Fibroblast of skin of left quadriceps (primary cell): ENCODE measurements at regions not wholly inside any gene's neighbourhood (a gene's known extent, or its start where the extent isn't known, plus 50 kb on each side); places are given as distances from the start of the nearest gene placed in this dataset.
"Not testable (repeated sequence)": the region's sequence is repeated elsewhere in the genome, so short reads cannot be mapped to it uniquely, and the experiment has no call there.

Source experiments
- DNase-seq, 2 experiments: peaks; one replicate each; pipeline ENCODE4 v3.0.0-alpha.2; 2013; ENCODE audit warnings: low read depth in 2 of 2

DNA sequence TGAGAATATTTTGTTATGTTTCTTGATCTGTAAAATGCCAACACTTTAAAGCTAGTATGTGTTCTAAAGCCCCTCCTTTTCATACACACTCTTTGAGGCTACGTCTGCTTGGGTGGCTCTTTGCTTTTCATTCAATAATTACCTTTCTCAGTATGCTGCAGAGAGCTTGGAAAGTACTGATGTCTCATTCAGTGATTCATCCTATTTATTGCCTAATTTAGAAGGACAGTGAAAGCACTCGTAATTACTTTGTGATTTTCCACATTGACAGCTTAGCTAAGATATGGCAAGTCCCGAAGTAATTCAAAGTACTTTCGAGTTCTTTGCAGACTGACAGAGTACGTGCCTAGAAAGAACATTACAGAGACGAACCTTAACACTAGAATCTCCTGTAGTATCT lies 57.2 kb downstream of the BMP15 start:
- DNase-seq, result no peak

DNA sequence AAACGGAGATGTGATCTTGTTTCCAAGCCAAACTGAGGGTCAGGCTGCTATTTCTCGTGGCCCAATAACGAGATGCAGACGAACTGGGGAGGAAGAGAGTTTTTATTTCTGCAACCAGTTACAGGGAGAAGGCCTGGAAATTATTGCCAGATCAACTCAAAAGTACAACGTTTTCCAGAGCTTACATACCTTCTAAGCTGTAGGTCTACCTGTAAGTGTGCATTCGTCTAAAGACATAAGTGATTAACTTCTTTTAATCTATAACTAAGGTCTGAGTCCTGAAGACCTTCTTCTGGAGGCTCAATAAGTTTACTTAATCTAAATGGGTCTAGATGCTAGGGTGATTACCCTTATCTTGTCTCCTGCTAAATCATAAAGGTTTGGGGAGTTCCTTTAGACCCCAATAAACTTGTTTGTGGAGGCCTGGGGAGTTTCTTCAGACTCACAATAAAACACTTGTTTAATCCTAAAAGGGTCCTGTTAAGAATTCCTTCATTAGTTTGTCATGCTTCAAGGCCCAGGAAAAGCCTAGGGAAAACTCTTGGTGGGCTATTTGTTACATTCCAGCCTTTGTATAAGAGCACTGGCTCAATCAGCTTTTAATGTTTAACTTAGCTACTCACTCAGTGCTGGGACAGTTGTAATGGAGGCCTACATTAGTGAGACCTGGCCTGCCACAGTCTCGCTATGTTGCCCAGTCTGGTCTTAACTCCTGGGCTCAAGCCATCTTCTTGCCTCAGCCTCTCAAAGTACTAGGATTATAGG lies 58.5 kb downstream of the BMP15 start:
- DNase-seq, result not testable (repeated sequence)

DNA sequence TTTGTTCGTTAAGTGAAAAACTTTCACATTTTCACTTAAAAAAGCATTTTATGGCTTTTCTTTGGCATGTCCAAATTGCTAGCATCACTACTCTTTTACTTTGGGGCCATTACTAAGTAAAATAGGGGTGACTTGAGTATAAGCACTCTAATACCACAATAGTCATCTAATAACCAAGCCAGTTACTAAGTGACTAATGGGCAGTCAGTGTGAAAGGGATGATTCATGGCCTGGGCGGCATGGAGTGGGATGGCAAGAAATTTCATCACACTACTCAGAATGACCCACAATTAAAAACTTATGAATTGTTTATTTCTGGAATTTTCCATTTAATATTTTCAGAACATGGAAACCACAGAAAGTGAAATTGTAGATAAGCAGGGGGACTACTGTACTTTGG lies 60.9 kb downstream of the BMP15 start:
- no peak for DNase-seq

DNA sequence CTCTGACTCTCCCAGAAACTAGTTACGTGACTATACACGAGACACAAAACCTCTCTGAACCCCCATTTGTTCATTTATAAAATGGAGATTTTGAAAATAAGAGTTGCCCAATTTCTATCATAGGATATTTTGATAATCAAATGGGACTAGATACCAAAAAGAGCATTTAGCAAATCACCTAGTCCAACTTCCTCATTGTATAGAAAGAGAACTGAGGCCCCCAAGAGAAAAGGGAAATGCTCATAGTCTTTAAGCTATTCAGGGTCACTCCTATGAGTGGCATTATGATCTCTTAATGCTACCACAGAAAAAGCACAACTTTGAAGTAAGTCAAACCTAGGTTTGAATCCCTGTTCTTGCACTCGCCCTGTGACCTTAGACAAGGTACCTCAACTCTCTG lies 62.7 kb downstream of the BMP15 start:
- DNase-seq, result no peak

DNA sequence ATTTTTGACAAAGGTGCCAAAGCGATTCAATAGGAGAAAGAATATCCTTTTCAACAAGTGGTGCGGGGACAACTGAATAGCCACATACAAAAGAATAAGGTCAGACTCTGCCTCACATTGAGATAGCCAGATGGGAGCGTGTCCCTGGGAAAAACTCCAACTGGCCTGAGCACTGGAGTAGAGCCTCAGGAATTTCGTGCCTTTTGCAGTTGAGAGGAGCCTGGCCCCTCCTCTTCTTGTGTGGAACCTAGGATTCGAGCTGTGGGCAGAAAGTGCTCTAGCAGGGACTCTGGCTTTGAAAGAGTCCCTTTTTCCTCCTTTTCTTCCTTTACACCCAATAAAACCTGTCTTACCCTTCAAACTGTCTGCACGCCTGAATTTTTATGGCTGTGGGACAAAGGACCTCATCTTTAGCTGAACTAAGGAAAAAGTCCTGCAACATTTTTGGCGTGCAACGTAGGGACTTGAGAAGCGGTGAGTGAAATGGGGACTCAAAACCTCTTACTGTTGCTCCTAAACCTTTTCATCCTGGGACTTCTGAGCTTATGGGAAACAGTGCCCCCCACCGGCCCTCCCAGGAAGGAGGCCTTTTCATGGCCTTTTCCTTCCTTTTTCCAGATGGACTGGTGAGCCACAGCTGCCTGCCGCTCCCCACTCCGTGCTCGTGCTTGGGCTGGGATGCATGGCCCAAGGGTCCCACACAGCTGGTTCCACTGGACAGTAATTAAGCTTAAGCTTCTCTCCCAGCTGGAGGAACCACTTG lies 68.6 kb downstream of the BMP15 start:
- no peak for DNase-seq

DNA sequence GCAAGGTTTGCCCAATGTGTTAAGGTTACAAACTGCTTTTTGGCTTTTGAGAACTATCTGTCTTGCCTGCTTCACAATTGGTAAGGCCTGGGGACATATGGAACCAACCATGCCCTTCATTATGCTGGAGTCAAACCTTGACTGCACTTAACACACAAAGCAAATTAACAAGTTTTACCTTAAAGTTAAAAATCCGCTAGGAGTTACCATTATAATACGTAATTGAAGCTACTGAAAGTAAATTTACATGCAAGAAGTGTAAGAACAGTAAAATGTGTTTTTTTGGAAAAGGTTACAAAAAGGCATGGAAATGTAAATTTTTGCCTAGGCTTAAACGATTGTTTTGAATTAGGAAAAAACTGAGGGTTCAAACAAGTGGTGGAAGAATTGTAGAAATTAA lies 69.7 kb downstream of the BMP15 start:
- no peak for DNase-seq

DNA sequence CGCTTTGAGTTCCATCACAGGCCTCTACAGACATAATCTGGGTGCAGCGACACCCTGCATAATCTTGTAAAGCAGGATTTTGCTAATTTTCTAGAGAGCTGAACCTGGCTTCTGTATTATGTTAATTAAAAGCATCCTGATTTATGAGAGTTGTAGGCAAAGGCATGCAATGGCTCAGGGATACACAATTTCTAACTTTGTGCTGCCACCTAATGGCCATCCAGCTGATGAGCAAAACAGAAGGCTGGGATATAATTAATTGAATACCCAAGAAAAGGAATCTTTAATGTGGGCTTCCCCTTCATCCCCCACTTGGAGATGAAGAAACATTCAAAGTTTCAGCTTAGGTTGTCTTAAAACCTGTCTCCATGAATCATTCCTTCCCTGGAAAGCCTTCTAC lies 78.1 kb downstream of the BMP15 start:
- DNase-seq, result no peak

DNA sequence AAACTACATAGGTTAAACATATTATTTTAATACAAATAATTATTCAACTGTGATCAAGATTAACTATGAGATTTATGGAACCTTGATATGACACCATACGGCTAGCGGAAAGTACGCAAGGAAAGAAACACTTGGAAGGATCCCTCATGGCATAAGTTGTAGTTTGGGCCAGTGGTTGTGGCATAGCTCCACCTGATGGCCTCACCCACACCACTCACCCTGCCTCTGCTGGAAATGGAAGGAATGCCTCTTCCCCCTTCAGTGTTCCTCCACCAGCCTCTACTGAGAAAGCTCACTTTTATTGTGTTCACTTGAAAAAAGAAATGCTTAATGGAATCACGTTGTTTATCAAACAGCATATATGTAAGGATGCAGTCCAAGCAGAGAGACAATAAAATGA lies 86.4 kb downstream of the BMP15 start:
- no peak for DNase-seq

DNA sequence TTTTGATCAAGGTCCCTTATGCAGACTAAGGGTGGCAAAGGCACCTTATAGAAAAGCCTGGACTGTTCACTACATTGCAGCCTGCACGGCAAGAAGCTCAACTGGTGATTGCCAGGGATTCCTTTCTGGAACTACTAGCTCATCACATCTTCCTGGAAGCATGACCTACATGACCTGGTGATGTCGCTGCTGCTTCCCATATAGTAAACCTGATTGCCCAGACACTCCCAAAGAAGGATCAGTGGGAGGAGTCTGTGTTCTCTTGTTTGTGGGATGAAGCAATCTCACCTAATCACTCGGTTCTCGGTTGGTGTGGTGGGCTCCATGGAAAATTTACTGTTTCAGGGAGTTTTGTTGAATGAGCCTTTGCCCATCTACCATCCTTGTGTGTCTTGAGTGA lies 89.8 kb downstream of the BMP15 start:
- not testable (repeated sequence) for DNase-seq

DNA sequence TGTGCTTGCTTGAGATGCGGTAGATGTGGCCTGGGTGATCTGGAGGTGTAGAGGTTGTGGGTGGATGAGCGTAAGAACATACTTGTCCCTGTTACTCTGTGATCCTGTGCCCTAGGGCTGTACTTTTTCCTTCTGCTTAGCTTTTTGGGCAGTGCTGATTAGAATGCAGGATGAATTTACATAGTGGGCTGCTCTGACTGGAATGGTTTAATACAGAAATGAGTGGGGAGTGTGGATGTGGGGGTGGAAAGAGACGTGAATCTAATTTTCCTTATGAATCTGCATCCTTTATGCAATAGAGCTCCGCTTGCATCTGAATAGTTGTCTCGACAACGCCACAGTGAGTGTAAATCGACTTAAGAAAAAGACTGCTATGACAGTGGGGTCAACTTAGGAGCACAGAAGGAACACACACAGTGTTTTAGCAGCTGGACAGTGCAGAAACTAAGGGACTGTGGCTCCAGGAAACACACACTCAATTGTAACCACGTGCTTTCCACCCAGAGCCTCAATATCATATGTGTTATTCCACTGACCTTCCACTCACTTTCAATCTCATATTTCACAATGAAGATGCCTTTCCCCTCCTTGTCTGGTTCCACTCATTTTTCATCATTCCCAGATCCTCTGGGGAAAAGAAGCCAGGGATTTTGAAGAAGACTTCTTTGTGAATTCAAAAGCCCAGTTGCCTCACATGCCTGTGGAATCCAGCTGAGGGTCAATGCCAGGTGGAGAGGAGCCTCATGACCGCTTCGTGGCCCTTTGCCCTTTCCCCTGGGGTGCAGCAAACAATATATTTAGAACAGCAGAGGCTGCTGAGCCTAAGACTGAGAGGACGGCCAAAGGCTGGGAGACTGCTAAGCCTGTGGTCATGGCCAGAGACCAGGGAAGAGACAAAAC lies 91.4 kb downstream of the BMP15 start:
- not testable (repeated sequence) for DNase-seq

DNA sequence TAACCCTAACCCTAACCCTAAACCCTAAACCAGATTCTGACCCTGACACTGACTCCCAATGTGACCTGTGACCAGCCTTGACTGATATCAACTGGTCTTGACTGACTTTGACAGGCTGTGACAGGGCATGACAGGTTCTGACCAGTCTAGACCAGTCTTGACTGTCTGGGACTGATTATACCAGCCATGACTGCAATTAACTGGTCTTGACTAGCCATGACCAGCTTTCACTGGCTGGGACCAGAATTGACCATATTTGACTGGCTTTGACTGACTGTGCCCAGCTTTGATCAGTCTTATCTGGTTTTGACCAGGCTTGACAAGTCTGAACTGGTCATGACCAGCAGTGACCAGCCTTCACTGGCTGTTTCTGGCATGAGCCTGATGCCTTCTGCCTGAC lies 95.5 kb downstream of the BMP15 start:
- no peak for DNase-seq

DNA sequence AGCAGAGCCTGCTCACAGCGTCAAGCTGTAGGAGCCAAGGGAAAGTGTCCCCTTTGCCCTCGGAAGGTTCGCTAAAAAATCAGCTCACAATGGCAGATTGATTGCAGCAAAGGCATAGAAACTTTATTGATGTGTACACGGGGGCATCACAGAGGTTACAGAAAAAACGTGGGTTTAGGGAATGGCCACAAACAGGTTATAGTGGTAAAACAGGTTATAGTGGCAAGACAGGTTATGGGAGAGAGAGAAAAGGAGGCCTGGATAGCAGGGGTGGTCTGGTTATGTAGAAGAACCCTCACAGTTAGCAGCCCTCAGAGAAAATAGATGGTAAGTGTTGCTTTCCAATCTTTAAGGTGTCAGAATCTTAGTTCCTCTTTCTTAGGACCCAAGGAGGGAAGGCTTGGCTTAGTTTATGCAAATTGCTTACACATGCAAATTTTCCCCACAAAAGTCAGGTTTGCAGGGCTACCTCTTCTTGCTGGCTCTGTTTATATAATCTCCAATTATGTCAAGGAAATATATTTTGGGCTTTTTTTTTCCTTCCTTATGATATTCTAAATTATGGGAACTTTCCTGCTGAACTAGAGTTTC lies 113.7 kb downstream of the BMP15 start:
- DNase-seq, result no peak

DNA sequence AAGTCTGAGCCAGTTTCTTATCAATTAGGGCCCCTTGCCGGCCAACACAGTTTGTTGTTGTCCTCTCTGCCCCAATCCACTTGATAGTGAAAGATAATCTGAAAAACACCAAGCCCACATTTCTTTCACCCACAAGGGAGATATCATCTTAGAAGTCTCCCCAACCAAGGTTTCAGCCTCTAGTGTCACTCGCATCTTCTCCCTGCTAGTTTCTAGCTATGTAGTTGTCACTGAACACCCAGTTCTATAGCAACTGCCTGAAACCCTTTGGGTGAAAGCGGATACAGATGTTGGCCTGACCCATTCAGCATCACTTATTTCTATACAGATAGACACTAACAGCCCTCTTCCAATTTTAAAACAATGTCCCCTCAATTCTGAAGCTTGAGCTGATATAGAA lies 116.3 kb downstream of the BMP15 start:
- no peak for DNase-seq

DNA sequence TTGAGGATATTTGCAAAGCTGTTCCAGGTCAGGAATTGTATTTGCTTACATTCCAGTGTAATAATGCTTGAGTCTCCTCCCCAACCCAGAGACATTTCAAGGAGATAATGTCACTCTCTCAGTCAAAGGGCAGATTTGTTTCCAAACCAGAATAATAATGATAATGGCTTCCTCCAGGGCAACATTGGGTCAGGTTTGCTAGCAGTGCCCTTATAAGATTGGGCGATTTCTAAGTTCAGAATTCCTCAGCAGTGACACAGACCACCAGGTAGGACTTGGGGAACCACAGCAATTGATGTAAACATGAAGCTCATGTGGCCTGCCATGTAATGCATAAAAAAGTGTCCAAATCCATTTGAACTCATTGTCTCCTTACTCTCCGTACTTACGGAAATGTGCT lies 125.2 kb downstream of the BMP15 start:
- no peak for DNase-seq

DNA sequence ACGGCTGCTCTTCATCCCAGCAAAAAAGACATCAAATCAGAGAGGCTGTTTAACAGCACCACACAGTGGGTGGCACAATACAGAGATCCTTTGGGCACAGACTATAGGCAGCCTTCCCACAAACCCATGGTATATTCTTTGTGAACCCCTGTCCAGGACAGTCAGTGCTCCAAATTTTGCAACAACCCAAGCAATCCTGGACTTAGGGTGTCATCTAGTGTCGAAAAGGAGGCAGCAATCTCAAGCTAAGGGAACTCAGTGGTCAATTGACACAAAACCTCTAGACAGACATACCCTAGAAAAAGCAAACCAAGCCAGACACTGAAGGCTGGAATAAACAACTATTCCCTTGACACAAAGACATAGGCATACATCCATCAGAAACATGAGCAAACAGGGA lies 137.4 kb downstream of the BMP15 start:
- DNase-seq, result no peak

DNA sequence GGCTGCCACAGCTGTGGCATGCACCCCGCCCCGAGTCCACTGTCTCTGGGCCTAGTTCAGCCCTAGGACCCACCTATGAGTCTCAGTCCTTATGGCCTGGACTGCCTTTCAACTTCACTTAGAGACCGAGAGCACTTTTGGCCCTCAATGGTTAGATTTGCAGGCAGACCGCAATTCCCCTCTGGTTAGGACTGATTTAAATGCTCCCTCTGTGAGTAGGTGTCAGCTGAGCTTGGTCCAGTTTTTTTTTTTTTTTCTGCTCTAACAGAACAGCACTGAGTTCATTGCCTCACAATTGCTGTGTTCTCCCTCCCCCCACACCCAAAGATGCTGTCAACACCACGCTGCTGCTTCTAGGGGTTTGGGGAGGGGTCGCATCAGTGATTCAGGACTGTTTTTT lies 143.2 kb downstream of the BMP15 start:
- no peak for DNase-seq

DNA sequence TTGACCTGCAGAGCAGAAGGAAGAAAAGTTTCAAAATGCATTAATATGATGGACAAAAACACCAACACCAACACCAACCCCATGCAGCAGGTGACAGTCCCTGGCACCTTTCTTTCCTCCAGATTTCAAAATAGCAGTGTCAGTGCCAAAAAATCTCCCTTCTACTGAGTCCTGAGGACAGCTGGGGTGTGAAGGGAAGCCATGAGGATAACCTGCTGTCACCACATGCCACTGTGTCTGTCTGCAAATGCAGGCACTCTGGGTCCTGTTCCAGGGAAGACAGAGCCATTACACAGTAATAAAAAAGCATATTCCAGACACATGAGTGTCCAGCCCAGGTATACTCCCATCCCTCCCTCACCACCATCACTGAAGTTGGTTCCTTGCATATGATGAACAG lies 187.5 kb downstream of the BMP15 start:
- no peak for DNase-seq

DNA sequence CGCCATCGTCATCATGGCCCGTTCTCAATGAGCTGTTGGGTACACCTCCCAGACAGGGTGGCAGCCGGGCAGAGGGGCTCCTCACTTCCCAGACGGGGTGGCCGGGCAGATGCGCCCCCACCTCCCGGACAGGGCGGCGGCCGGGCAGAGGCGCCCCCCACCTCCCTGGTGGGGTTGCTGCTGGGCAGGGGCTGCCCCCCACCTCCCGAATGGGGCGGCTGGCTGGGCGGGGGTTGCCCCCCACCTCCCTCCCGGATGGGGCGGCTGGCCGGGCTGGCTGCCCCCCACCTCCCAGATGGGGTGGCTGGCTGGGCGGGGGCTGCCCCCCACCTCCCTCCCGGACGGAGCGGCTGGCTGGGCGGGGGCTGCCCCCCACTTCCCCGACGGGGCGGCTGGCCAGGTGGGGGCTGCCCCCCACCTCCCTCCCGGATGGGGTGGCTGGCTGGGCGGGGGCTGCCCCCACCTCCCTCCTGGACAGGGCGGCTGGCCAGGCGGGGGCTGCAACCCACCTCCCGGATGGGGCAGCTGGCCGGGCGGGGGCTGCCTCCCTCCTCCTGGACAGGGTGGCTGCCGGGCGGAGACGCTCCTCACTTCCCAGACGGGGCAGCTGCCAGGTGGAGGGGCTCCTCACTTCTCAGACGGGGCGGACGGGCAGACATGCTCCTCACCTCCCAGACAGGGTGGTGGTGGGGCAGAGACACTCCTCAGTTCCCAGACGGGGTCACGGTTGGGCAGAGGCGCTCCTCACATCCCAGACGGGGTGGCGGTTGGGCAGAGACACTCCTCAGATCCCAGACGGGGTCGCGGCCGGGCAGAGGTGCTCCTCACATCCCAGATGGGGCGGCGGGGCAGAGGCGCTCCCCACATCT lies 208.8 kb downstream of the BMP15 start:
- DNase-seq, result not testable (repeated sequence)

DNA sequence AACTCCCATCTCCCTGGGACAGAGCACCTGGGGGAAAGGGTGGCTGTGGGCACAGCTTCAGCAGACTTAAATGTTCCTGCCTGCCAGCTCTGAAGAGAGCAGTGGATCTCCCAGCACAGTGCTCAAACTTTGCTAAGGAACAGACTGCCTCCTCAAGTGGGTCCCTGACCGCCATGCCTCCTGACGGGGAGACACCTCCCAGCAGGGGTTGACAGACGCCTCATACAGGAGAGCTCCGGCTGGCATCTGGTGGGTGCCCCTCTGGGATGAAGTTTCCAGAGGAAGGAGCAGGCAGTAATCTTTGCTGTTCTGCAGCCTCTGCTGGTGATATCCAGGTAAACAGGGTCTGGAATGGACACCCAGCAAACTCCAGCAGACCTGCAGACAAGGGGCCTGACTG lies 206.9 kb upstream of the NUDT10 start:
- not testable (repeated sequence) for DNase-seq

DNA sequence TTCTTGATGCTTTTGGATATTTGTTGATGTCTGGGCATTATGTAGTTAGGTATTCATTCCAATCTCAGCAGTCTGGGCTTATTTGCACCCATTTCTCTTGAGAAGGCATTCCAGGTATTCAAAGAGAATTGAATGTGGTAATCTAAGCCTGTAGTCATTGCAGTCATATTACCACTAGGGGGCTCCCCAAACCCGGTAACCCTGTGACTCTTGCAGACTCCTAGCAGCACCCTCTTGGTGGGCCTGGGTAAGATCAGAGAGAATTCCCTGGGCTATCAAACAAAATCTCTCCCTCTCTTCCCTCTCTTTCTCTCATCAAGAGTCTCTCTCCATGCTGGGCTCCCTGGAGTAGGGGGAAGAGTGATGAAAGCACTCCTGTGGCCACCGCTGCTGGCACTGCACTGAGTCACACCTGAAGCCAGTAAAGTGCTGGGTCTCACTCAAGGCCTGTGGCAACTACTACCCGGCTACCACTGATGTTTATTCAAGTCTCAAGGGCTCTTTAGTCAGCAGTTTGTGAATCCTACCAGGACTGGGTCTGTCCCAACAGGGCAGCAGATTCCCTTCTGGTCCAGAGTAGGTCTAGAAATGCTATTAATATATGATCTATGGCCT lies 187.7 kb upstream of the NUDT10 start:
- DNase-seq, result peak; percentile 0 to 4

DNA sequence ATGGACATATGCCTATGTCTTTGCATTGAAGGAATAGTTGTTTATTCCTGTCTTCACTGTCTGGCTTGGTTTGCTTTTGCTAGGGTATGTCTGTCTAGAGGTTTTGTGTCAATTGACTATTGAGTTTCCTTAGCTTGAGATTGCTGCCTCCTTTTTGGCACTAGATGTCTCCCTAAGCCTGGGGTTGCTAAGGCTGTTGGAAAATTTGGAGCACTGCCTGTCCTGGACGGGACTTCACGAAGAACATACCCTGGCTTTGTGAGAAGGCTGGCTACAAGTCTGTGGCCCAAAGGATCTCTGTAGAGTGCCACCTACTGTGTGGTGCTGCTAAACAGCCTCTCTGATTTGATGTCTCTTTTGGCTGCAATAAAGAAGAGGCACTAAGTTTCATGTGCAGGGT lies 183.8 kb upstream of the NUDT10 start:
- DNase-seq, result no peak
